Breast epithelium (tissue), 4 donors: ENCODE measurements at regions not wholly inside any gene's neighbourhood (a gene's known extent, or its start where the extent isn't known, plus 50 kb on each side); places are given as distances from the start of the nearest gene placed in this dataset.

Experiments used
- DNase-seq, 2 donors: peaks; one replicate each; pipeline ENCODE4 v3.0.0-alpha.2; 2019; ENCODE audit warnings: low spot score in 2 of 2
- H3K27ac ChIP-seq, 2 donors: fragments of 200-600 bp; sonication (generic) in 1 of 2; one replicate each; pipeline ENCODE4 v1.5.1; 2016 to 2019; ENCODE audit warnings: mild to moderate bottlenecking in 1 of 2
- H3K27me3 ChIP-seq, 2 donors: fragments of 200-600 bp; sonication (generic) in 1 of 2; one replicate each; pipeline versions ENCODE4 v1.5.1 to v1.6.0; 2017 to 2019; ENCODE audit warnings: control low read depth in 1 of 2, mild to moderate bottlenecking in 1 of 2
- H3K36me3 ChIP-seq: fragments of 200-600 bp; one replicate; pipeline ENCODE4 v1.5.1; 2019
- H3K4me1 ChIP-seq, 2 donors: fragments of 200-600 bp; sonication (generic); one replicate each; pipeline ENCODE4 v1.5.1; 2016 to 2019; ENCODE audit warnings: control low read depth in 1 of 2
- H3K4me3 ChIP-seq, 3 donors: fragments of 200-600 bp; sonication (generic); 1 replicate in 2 of 3; 2 replicates in 1 of 3; pipeline ENCODE4 v1.5.1; 2016 to 2019; ENCODE audit warnings: mild to moderate bottlenecking in 3 of 3, moderate library complexity in 2 of 3
- H3K9me3 ChIP-seq, 2 donors: fragments of 200-600 bp; sonication (generic) in 1 of 2; one replicate each; pipeline ENCODE4 v1.5.1; 2016 to 2019; ENCODE audit warnings: control low read depth in 1 of 2
- CTCF ChIP-seq, 3 donors: fragments of 450-650 bp; IDR thresholded peaks; one replicate each; pipeline ENCODE4 v1.5.1; 2016 to 2017; ENCODE audit warnings: antibody characterized with exemption in 3 of 3, mild to moderate bottlenecking in 3 of 3, moderate library complexity in 3 of 3
- POLR2A ChIP-seq: fragments of 450-650 bp; IDR thresholded peaks from one replicate; pipeline ENCODE4 v1.6.1; 2016; ENCODE audit warnings: antibody characterized with exemption, mild to moderate bottlenecking, moderate library complexity
- POLR2AphosphoS5 ChIP-seq, 3 donors: sonication (generic); formaldehyde crosslinking; IDR thresholded peaks; one replicate each; pipeline ENCODE4 v1.6.1; 2017; ENCODE audit warnings: antibody characterized with exemption in 3 of 3
- intact Hi-C: fragments of 100-400 bp; cut with DNase I; formaldehyde crosslinking; loops from one replicate; pipeline ENCODE4 v1.15.1; 2023; ENCODE audit warnings: low total_unique reads

GRCh38 chr10:118193642-118194041 lies 146.9 kb upstream of the RAB11FIP2 start:
- no peak for DNase-seq
- H3K27me3 ChIP-seq = no peaks in the 10 kb centered on the region
- H3K4me1 ChIP-seq = no peaks in the 10 kb centered on the region
- intact Hi-C loops = no loop called here
- H3K9me3 ChIP-seq = no peaks in the 10 kb centered on the region
- no peak overlapping the region for H3K4me3 ChIP-seq
- TF ChIP-seq POLR2AphosphoS5 (IDR thresholded peaks at IDR 0.05) (no peak), CTCF (IDR thresholded peaks at IDR 0.05) (no peak), POLR2A (no peak)
- no peak overlapping the region for H3K27ac ChIP-seq
- no peaks in the 10 kb centered on the region for H3K36me3 ChIP-seq

GRCh38 chr10:118181021-118181420 lies 134.3 kb upstream of the RAB11FIP2 start:
- no peaks in the 10 kb centered on the region for H3K27me3 ChIP-seq
- peaks cover 3 to 8% of the 10 kb centered on the region in 2 donors for H3K9me3 ChIP-seq
- intact Hi-C loops = no loop called here
- no peaks in the 10 kb centered on the region for H3K4me1 ChIP-seq
- no peak for TF ChIP-seq POLR2A
- no peak for TF ChIP-seq POLR2AphosphoS5 (IDR thresholded peaks at IDR 0.05)
- no peak for TF ChIP-seq CTCF (IDR thresholded peaks at IDR 0.05)
- H3K4me3 ChIP-seq = no peak overlapping the region
- DNase-seq = no peak
- no peak overlapping the region for H3K27ac ChIP-seq
- H3K36me3 ChIP-seq = no peaks in the 10 kb centered on the region

GRCh38 chr10:118175148-118175547 lies 128.4 kb upstream of the RAB11FIP2 start:
- Histone ChIP-seq H3K27me3 (no peaks in the 10 kb centered on the region), H3K36me3 (no peaks in the 10 kb centered on the region), H3K4me3 (no peak overlapping the region), H3K9me3 (peaks cover 0 to 3% of the 10 kb centered on the region in 2 donors), H3K4me1 (no peaks in the 10 kb centered on the region), H3K27ac (no peak overlapping the region)
- intact Hi-C loops = no loop called here
- DNase-seq = no peak
- TF ChIP-seq POLR2A (no peak), CTCF (IDR thresholded peaks at IDR 0.05) (no peak), POLR2AphosphoS5 (IDR thresholded peaks at IDR 0.05) (no peak)

GRCh38 chr10:118173296-118173695 lies 126.6 kb upstream of the RAB11FIP2 start:
- intact Hi-C loops = no loop called here
- H3K9me3 ChIP-seq = no peaks in the 10 kb centered on the region
- no peak overlapping the region for H3K27ac ChIP-seq
- H3K4me1 ChIP-seq = no peaks in the 10 kb centered on the region
- TF ChIP-seq POLR2A = no peak
- no peak for TF ChIP-seq POLR2AphosphoS5 (IDR thresholded peaks at IDR 0.05)
- TF ChIP-seq CTCF (IDR thresholded peaks at IDR 0.05) = no peak
- H3K27me3 ChIP-seq = no peaks in the 10 kb centered on the region
- no peak for DNase-seq
- H3K36me3 ChIP-seq = no peaks in the 10 kb centered on the region
- H3K4me3 ChIP-seq = no peak overlapping the region

- TF ChIP-seq CTCF (IDR thresholded peaks at IDR 0.05) (no peak), POLR2AphosphoS5 (IDR thresholded peaks at IDR 0.05) (no peak), POLR2A (no peak)
- Histone ChIP-seq H3K27me3 (no peaks in the 10 kb centered on the region), H3K4me1 (no peaks in the 10 kb centered on the region), H3K4me3 (no peak overlapping the region), H3K27ac (no peak overlapping the region), H3K9me3 (no peaks in the 10 kb centered on the region), H3K36me3 (no peaks in the 10 kb centered on the region)
- DNase-seq = no peak
- intact Hi-C loops = no loop called here
Observed at GRCh38 chr10:118171861-118172260, 125.1 kb upstream of the RAB11FIP2 start.
